HG02981 (cell line): ENCODE measurements at regions not wholly inside any gene's neighbourhood (a gene's known extent, or its start where the extent isn't known, plus 50 kb on each side); places are given as distances from the start of the nearest gene placed in this dataset.

Experiments used
- ATAC-seq: cut with Tn5 transposase; IDR thresholded peaks from one replicate; pipeline ENCODE4 v1.9.1; 2021; ENCODE audit warnings: mild to moderate bottlenecking, moderate library complexity; ENCODE audit not compliant: unreplicated experiment

DNA sequence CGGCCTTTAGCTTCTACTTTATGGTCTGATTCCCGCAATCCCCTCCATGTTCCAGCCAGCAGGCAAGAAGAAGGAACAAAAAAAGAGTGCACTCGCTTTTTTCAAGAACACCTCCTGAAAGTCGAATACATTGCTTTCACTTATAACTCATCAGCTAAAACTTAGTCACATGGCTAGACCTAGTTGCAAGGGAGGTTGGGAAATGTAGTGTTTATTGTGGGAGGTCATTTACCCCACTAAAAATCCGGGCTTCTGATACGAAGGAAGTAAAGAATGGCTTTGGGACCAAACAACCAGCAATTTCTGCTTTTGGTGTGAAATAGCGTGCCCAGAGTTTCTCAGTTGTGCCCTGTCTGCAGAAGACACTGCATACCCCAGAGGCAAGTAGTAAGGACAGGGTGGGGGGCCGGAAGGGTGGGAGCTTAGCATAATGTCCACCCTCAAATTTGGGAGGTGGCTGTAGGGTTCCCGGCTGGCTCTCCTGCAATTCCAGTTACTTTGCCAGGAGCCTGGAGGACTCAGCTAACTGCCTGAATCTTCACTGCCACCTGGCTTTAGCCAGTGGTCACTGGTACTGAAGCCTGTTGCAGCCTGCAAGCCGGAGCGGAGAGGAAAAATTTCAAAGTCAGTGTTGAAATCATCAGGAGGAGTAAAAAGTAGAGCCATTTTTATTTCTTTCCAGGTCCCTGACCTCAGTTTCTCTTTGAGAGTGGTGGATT, 57.7 kb upstream of the F3 start:
- no peak for ATAC-seq

DNA sequence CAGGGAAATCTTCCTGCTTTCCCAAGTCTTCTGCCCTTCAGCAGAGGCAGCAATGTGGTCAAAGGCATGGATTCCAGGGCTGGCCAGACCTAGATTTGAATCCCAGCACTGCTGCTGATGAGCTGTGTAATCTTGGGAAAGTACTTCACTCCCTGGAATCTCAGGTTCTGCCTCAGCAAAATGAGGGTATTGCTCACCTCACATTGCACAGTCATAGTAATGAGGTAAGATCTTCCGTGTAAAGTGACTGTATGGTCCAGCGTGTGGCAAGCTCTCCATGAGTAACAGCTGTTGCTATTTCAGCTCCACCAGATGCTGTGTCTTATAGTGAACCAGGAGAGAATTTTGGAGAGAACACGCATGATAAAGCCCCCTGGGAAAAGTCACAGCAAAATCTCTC, 56.1 kb upstream of the F3 start:
- ATAC-seq, result no peak

DNA sequence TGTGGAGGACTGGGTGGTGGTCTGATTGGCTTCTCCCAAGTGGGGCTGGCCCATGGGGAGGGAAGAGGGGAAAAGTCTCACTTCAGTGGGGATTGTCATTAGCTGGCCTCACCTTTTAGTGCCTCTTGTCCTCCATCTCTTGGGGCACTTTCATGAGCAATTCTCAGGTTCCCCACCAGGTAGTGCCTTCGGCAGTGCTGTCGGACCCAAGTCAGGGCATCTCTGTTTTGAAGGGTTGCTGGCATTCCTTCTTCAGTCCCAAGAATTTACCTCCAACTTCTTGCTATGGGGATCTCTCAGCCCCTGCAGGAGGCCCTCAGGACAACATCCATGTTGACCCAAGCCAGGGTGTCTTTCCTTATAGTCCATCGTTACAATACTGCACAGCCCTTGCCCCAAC, 54.7 kb upstream of the F3 start:
- ATAC-seq, result no peak

DNA sequence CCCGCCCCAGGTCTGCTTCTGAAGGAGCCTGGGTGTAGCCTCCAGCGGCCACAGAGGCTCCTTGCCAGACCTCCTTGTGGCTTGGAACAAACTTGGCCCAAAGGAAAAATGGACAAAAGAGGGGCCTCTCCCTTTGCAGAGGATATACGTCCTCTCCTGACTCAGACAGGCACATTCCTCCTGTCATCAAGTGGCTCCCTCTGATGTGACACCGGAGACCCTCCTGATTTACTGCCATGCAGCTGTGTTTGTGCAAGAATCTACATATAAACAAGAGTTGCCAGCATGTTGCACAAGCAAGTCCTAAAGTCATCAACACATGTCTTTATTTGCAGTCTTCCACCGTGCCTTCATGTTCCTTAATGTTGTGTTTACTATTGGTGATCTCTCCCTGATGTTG, 54.1 kb upstream of the F3 start:
- ATAC-seq, result no peak

DNA sequence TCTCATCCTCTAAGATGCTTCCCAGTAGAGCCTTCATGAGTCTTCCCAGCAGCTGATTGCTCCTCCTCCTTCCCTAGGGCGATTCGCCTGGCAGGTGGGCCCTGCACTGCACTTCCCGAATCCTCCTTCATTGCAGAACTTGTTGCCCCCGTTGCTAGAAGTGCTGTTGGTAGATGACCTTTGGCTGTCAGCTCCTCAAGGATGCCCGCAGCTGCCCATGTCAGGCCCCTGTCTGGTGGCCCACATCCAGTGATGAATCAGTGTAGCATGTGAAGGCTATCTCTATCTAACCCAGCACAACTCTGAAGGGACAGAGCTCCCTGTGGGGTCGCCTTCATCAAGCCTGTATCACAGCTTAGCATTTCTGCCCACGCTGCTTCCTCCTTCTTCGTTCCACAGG, 52.1 kb upstream of the F3 start:
- ATAC-seq, result no peak

DNA sequence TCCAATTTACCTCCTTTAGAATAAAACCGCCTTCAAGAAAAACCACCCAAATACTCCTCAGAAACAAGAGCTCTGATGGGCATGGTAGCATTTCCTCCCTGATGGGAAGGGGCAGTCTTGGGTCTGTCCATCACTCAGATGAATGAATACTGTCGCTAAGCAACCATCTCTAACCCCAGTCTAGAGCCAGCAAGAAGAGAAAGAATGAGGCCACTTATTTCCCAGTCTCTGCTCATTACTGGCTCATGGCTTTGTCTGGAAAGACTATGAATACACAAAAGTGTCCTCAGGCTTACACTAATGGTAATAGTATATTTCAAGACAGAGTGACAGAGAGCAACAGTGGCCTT, 51.0 kb upstream of the F3 start:
- no peak for ATAC-seq

DNA sequence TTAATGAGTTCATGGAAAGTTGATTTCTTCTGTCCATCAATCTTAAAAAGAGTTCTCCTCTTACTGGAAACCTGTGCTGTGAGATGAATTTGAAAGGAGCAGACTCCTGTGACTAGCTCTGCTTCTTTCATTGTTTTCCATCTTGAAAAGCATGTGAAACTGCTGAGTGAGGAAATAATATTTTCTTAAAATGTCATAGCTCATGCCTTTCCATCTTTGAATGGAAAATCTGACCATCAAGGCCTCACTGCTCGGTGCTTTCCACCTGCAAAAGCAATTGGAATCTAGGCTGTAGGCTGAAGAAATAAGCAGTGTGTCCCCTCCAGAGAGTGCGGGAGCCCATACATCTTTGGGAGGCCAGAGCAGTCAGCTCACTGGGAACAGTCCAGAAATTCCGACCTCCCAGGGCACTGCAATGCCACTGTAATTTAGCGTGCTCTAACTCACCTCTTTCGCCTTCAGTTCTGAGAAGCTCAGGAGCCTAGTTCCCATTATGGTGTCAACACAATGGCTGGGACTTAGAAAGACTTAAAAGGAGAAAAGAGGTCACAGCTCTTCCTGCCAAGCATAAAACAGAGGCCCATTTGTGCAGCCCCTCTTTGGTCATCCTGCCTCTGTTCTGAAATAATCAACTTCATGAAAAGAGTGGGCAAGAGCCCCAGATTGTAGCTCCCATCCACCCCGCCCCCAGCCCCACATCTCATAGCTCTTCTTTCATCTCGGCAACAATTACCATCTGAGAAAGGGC, 50.4 kb upstream of the F3 start:
- no peak for ATAC-seq
